ENCODE measurements at regions not wholly inside any gene's neighbourhood (a gene's known extent, or its start where the extent isn't known, plus 50 kb on each side); places are given as distances from the start of the nearest gene placed in this dataset.
"Not testable (repeated sequence)": the region's sequence is repeated elsewhere in the genome, so short reads cannot be mapped to it uniquely, and the experiment has no call there.

DNA sequence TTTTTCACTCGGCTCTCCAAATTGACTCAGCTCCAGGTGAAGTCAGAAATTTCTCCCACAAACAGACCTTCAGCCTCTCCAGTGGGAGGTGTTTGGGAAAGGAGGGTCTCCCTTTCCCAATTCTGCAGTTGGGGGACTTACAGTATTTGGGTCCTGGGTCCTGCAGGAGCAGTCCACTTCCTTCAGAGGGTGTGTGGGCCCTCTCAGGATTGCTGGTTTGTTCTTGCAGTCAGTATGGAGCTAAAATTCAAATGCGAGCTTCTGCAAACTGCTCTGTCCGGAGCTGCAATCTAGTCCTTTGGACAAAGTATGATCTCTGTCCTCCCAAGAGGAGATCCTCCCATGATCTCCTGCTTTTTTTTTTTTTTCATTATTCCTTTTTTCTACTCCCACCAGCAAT, 87.9 kb upstream of the MSTN start:
- ATAC-seq, result no peak
- DNase-seq (ENCODE audit: missing footprints), result no peak
- intact Hi-C loops (cut with DNase I), result no loop called here

DNA sequence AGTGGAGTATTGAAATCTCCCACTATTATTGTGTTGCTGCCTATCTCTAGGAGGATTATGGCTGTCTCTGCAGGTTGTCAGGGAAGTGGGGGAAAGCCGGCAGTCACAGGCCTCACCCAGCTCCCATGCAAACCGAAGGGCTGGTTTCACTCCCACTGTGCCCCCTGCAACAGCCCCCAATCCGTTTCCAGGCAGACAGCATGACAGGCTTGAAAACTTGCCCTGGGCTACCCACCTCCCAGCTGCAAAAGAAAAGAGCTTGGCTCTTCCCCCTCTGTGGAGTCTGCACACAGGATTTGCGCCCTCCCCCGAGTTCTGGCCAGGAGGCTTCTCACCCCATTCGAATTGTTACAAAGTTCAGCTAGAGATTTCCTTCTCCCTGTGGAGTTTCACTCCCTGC, 87.4 kb upstream of the MSTN start:
- ATAC-seq (no peak), DNase-seq (ENCODE audit: missing footprints) (no peak)
- intact Hi-C loops (cut with DNase I), result no loop called here

DNA sequence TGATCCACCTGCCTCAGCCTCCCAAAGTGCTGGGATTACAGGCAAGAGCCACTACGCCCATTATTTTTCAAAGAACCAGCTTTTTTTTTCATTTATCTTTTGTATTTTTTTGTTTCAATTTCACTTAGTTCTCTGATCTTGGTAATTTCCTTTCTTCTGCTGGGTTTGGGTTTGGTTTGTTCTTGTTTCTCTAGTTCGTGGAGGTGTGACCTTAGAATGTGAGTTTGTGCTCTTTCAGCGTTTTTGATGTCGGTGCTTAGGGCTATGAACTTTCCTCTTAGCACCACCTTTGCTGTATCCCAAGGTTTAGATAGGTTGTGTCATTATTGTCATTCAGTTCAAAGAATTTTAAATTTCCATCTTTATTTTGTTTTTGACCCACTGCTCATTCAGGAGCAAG, 86.7 kb upstream of the MSTN start:
- DNase-seq (ENCODE audit: missing footprints) (no peak), ATAC-seq (no peak)
- intact Hi-C loops (cut with DNase I), result no loop called here

- DNase-seq (ENCODE audit: missing footprints); ATAC-seq; intact Hi-C loops (cut with DNase I): not testable (repeated sequence)
Observed at GRCh38 chr2:190146109-190146508, 83.6 kb upstream of the MSTN start.

- DNase-seq (ENCODE audit: missing footprints); intact Hi-C loops (cut with DNase I); ATAC-seq: not testable (repeated sequence)
Observed at GRCh38 chr2:190140474-190140873, 77.9 kb upstream of the MSTN start.

GRCh38 chr2:190139371-190139770, 76.8 kb upstream of the MSTN start:
- no peak for DNase-seq (ENCODE audit: missing footprints)
- intact Hi-C loops (cut with DNase I), result no loop called here
- ATAC-seq, result no peak

GRCh38 chr2:190138032-190138431, 75.5 kb upstream of the MSTN start:
- no peak for ATAC-seq
- intact Hi-C loops (cut with DNase I), result no loop called here
- DNase-seq (ENCODE audit: missing footprints), result no peak

DNA sequence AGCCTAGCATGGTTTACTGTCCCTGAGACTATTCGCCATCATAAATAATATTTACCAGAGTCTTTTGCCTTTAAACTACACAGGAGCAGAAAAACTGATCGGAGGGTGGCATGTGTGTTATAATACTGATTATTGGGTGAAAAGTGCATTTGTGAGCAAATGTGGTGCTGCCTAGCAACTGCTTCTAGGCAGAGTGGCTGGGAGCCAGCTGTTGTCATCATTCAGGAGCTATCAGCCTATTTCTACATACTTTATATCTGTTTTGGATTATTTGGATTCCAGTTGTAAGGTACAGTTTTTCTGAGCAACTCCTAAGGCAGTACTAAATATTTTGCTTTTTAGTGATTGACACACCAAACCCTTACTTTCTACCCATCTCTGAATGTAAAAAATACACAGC, 75.0 kb upstream of the MSTN start:
- DNase-seq (ENCODE audit: missing footprints) (no peak), ATAC-seq (no peak)
- intact Hi-C loops (cut with DNase I), result no loop called here

DNA sequence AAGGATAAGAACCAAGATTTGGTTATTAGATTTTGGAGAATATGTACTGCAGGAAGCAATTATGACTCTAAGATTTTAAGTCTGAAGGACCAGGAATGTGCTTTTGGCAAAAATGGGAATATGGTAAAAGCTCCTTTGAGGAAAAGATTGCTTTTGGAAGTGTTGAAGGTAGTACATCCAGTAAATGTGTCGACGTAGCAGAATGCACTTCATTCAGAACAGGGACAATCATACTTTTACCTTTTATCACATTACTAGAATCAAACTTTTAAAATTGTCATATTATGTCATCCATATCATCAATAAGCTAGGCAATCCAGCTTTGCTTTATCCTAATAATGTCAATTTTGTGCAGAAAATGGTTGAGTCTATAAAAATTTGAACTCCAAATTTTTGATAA, 74.3 kb upstream of the MSTN start:
- intact Hi-C loops (cut with DNase I), result no loop called here
- no peak for ATAC-seq
- DNase-seq (ENCODE audit: missing footprints), result no peak

GRCh38 chr2:190136259-190136658, 73.7 kb upstream of the MSTN start:
- intact Hi-C loops (cut with DNase I), result no loop called here
- DNase-seq (ENCODE audit: missing footprints), result no peak
- no peak for ATAC-seq

- intact Hi-C loops (cut with DNase I), result no loop called here
- ATAC-seq, result no peak
- no peak for DNase-seq (ENCODE audit: missing footprints)
Observed at GRCh38 chr2:190129421-190130199, 67.1 kb upstream of the MSTN start.

DNA sequence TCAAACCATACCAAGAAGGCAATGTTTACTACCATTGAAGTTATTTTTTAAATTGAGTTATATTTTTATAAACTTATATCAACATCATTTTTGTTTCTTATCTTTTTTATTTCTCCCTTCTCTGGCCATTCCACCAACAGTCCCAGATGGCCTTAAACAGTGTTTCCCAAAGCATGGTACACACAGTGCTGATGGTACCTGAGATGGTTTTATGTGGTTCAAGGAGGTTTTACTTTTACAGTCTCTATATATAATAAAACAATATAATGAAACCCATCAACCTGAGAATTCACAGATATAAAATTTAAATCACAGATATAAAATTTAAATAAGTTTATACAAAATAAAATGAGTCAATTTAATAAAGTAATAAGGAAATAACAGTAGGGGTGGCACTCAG, 65.1 kb upstream of the MSTN start:
- DNase-seq (ENCODE audit: missing footprints), result no peak
- no peak for ATAC-seq
- intact Hi-C loops (cut with DNase I), result no loop called here

DNA sequence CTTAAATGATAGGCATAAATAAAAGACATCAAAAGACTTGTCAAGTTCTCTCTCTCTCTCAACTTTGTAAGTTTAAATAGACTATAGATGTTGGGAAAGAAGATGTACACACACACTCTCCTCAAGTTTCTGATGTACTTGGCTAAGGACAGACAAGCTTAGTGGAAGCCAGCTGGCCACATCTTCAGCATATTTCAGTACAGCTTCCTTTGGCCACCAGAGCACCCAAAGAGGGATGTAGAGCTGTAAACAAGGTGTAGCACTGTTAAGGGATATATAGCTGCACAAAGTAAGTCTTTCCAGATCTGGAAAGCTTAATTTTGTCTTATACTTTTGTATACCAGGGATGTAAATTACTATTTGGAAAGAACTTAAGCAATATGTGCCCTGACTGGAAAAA, 64.3 kb upstream of the MSTN start:
- peak; percentile 34 for ATAC-seq

DNA sequence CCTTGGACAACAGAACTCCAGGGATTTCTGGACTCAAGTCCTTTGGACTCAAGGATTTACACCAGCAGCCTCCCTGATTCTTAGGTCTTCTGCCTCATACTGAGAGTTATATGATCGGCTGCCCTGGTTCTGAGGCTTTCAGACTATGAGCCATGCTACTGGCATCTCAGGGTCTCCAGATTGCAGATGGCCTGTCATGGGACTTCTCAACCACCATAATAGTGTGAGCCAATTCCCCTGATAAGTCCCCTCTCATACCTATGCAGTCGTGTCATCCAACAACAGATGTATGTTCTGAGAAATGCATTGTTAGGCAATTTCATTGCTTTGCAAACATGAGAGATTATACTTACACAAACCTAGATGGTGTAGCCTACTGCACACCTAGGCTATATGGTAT, 61.4 kb upstream of the MSTN start:
- ATAC-seq (no peak), DNase-seq (ENCODE audit: missing footprints) (no peak)
- intact Hi-C loops (cut with DNase I), result no loop called here

More for the DNA sequence above, 64.3 kb upstream of the MSTN start:
- intact Hi-C loops (cut with DNase I), result no loop called here
- DNase-seq (ENCODE audit: missing footprints), result no peak

DNA sequence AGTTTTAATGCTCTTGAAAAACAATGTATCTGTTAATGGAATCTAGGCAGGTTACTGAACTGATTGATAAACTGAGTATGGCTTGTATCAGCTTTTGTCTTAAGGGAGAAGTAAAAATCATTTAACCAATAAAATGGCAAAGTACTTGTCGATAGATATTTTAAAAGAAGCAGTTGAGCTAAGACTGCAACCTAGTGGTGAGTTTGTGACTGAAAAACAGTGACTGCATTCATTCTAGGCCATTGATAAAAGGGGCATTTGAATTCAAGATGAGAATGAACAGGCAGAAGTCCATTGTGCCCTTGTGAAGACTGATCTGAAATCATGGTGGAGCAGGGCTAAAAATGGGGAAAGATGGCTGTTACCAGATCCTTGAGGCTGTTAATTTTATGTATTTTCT, 59.4 kb upstream of the MSTN start:
- no peak for ATAC-seq
- no peak for DNase-seq (ENCODE audit: missing footprints)
- intact Hi-C loops (cut with DNase I), result no loop called here

- DNase-seq (ENCODE audit: missing footprints), result no peak
- intact Hi-C loops (cut with DNase I), result no loop called here
- ATAC-seq, result no peak
Observed at GRCh38 chr2:190121305-190121704, 58.8 kb upstream of the MSTN start.

- ATAC-seq, result no peak
- DNase-seq (ENCODE audit: missing footprints), result no peak
- intact Hi-C loops (cut with DNase I), result no loop called here
Observed at GRCh38 chr2:190119923-190120590, 57.5 kb upstream of the MSTN start.

DNA sequence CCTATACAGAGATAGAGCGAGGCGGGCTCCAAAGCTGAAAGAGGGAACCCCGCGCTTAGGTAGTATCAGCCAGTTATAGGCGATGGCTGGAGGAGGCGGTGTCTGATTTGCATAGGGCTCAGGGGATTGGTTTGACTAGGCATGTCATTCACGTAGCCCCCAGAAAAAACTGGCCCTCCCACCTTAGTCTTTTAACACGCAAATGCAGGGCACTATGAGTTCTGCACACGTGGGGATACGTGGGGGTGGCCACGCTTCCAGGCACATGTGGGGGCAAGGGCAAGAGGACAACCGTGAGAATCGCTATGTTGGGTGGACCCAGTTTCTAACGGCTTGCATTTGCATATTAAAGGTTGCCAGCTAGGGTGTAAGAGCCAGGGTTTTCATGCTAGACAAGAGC, 56.7 kb upstream of the MSTN start:
- DNase-seq (ENCODE audit: missing footprints) (no peak), ATAC-seq (peak; percentile 68)
- intact Hi-C loops (cut with DNase I), result no loop called here

DNA sequence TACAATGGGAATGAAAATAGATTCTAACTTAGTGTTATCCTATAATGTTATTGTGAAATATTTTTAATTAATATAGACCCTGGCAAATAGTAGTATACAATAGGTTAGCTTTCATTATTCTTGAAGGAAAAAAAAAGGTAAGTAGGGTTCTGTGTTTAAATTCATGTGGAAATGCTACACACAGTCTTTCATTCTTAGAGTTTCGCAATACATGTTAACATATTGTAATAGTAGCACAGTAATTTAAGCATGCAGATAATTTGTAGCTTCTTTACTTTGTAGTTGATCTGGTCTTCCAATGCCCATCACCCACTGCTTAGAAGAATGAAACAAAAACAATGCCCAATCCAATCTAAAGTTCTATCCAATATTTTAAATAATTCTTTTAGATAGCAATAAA, 54.8 kb upstream of the MSTN start:
- DNase-seq (ENCODE audit: missing footprints) (no peak), ATAC-seq (no peak)
- intact Hi-C loops (cut with DNase I), result no loop called here

DNA sequence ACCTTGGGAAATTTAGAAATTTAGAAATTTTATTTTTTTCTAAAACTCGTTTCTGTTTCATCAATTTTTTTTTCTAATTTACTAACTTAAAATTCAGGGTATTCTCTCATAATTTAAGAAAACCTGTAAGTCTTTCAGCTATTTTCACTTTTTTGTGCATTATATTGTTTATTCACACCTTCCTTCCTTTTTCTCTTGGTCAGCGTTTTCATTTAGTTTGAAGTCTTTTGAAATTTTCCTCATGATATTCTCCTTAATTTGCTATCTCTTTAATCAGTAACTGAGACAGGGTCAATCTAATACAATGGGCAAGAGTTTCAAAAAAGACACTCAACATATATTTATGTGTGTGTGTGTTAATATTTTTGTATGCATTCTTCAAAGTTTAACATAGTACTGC, 50.5 kb upstream of the MSTN start:
- ATAC-seq (no peak), DNase-seq (ENCODE audit: missing footprints) (no peak)
- intact Hi-C loops (cut with DNase I), result no loop called here
